GM13976 (cell line): ENCODE measurements at regions not wholly inside any gene's neighbourhood (a gene's known extent, or its start where the extent isn't known, plus 50 kb on each side); places are given as distances from the start of the nearest gene placed in this dataset.
"Not testable (repeated sequence)": the region's sequence is repeated elsewhere in the genome, so short reads cannot be mapped to it uniquely, and the experiment has no call there.

ENCODE experiments used
- DNase-seq: peaks from one replicate; pipeline ENCODE4 v3.0.0; 2012; ENCODE audit warnings: low spot score
- CTCF ChIP-seq: IDR thresholded peaks from 2 replicates; pipeline ENCODE4 v1.5.1; 2012; ENCODE audit warnings: borderline replicate concordance, mild to moderate bottlenecking; ENCODE audit not compliant: insufficient read depth; ENCODE audit errors: extremely low read depth, missing control alignments, control extremely low read depth
- in situ Hi-C: fragments of 300-500 bp; cut with MboI; formaldehyde crosslinking; loops from one replicate; pipeline ENCODE4 v1.12.0; 2022; ENCODE audit warnings: low sequenced_read_pairs, mixed read lengths, inconsistent platforms; ENCODE audit not compliant: unreplicated experiment

GRCh38 chr5:57929271-57929670, 446.7 kb upstream of the ACTBL2 start:
- TF ChIP-seq CTCF, result no peak
- DNase-seq, result no peak
- in situ Hi-C loops, result no loop called here

DNA sequence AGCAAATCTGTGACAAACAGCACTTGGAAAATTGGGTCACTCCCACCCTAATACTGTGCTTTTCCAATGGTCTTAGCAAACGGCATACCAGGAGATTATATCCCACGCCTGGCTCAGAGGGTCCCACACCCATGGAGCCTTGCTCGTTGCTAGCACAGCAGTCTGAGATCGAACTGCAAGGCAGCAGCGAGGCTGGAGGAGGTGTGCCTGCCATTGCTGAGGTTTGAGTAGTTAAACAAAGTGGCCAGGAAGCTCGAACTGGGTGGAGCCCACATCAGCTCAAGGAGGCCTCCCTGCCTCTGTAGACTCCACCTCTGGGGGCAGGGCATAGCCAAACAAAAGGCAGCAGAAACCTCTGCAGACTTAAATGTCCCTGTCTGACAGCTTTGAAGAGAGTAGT, 440.5 kb upstream of the ACTBL2 start:
- DNase-seq, in situ Hi-C loops: not testable (repeated sequence)

- in situ Hi-C loops, result no loop called here
Measured at GRCh38 chr5:57917004-57917403, 434.4 kb upstream of the ACTBL2 start.

DNA sequence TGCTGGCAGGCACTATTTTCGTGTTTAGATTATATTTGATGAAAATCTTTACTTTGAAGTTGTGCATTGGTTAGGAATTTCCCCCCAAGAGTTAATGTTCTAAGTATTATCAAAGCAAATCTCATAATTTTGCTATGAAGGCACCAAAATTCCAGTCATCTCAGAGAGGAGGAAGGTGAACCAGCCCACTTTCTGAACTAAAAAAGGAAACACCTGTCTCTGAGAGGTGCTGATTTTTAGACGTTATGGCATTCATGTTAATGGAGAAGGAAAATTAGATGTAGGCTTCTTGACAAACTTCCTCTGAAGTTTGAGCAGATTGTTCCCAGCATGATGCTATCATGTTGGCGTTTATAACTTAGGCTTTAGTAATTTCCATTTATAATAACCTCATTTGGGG, 432.9 kb upstream of the ACTBL2 start:
- no peak for TF ChIP-seq CTCF
- DNase-seq, result no peak
- in situ Hi-C loops, result no loop called here

More at GRCh38 chr5:57917004-57917403, 434.4 kb upstream of the ACTBL2 start:
- DNase-seq, result no peak
- TF ChIP-seq CTCF, result no peak

DNA sequence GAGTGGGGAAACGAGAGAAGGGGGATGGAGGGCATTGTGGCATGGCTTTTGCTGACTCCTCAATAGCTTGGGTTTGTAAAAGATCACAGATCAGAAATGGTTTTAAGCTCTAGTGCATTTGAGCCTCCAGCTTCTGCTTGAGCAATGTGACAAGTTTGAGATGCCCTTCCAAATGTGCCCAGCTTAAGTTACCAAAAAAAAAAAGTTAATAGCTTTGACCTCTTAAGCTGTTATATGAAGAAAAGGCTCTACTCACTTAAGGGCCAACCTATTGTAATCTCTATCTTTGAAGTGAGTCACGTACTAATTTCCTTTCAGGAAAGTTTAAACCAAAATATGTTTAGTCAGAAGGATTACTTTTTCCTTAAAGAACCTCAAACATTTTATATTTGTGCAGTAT, 428.8 kb upstream of the ACTBL2 start:
- no peak for TF ChIP-seq CTCF
- in situ Hi-C loops, result no loop called here
- DNase-seq, result no peak

DNA sequence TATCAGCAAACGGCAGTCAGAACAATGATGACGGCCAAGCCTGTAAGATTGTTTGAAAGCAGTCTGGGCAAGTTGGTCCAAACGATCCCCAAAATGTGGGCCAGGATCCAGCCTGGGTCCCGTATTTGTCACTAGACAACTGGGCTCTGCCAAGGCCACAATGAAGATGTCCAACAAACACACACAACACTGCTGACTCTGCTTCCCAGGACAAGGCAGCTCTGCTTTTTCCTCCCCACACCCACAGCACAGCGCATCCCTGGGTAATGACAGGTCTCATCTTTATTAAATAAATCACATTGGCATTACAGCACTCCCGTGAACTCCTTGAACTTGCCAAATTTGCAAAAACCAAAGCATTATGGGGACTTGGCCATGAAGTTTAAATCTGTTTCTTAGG, 424.1 kb upstream of the ACTBL2 start:
- in situ Hi-C loops, result no loop called here
- no peak for DNase-seq

DNA sequence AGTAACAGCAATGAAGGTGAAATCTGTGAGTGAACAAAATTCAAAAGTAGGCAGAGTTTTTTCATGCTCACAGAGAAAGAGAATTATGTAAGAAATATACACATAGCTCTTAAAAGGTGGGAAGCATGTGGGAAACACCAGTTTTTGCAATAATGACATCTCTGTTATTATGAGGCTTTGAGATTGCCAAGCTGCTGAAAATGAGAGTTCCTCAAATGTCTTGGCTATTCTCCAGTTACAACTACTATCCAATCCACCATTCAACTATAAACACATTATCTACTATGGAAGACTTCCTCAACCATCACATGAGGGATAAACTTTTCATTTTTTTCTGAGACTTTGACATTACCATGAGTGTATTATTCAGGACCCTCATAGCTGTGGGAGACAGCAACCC, 420.8 kb upstream of the ACTBL2 start:
- no peak for DNase-seq
- no peak for TF ChIP-seq CTCF
- in situ Hi-C loops, result no loop called here

More for the DNA sequence above, 424.1 kb upstream of the ACTBL2 start:
- no peak for TF ChIP-seq CTCF
